DND-41 (cell line): ENCODE measurements at regions not wholly inside any gene's neighbourhood (a gene's known extent, or its start where the extent isn't known, plus 50 kb on each side); places are given as distances from the start of the nearest gene placed in this dataset.

Source experiments
- ATAC-seq: fragments of 200-7000 bp; cut with Tn5 transposase; 3 replicates; pipeline ENCODE4 v1.9.1; 2021; ENCODE audit warnings: low read depth; ENCODE audit not compliant: insufficient read depth
- DNase-seq: peaks from one replicate; pipeline ENCODE4 v3.0.0-alpha.2; 2020
- H2AFZ ChIP-seq: 2 replicates; pipeline ENCODE4 v1.6.0; 2012; ENCODE audit warnings: low read depth, low read length
- H3K27ac ChIP-seq: 2 replicates; pipeline ENCODE4 v1.5.1; 2012; ENCODE audit warnings: low read length, inconsistent platforms
- H3K27me3 ChIP-seq: fragments of 200-600 bp; sonication (generic); 2 replicates; pipeline ENCODE4 v1.6.0; 2012; ENCODE audit warnings: low read length, mild to moderate bottlenecking, inconsistent platforms; ENCODE audit not compliant: insufficient read depth, poor library complexity
- H3K36me3 ChIP-seq: 2 replicates; pipeline ENCODE4 v1.5.1; 2012; ENCODE audit warnings: low read length, inconsistent platforms; ENCODE audit not compliant: insufficient read depth
- H3K4me1 ChIP-seq: 2 replicates; pipeline ENCODE4 v1.5.1; 2012; ENCODE audit warnings: mild to moderate bottlenecking, low read length; ENCODE audit not compliant: insufficient read depth
- H3K4me2 ChIP-seq: 2 replicates; pipeline ENCODE4 v1.6.0; 2012; ENCODE audit warnings: mild to moderate bottlenecking, moderate library complexity, low read length, inconsistent platforms; ENCODE audit not compliant: insufficient read depth
- H3K4me3 ChIP-seq, 2 experiments: fragments of 200-600 bp in 1 of 2; shearing (Covaris generic) in 1 of 2; 2 replicates each; pipeline ENCODE4 v1.5.1; 2012 to 2016; ENCODE audit warnings: inconsistent platforms in 2 of 2, low read length in 2 of 2, mild to moderate bottlenecking in 2 of 2, low read depth in 1 of 2, moderate library complexity in 1 of 2
- H3K79me2 ChIP-seq: 2 replicates; pipeline ENCODE4 v1.6.0; 2012; ENCODE audit warnings: low read length, inconsistent platforms; ENCODE audit not compliant: insufficient read depth
- H3K9ac ChIP-seq: 2 replicates; pipeline ENCODE4 v1.6.0; 2012; ENCODE audit warnings: low read depth, mild to moderate bottlenecking, inconsistent platforms, low read length, moderate library complexity
- H3K9me3 ChIP-seq: 2 replicates; pipeline ENCODE4 v1.5.1; 2012; ENCODE audit warnings: low read length, moderate library complexity, mild to moderate bottlenecking, inconsistent platforms; ENCODE audit not compliant: insufficient read depth, severe bottlenecking
- H4K20me1 ChIP-seq: 2 replicates; pipeline ENCODE4 v1.6.0; 2012; ENCODE audit warnings: low read length; ENCODE audit not compliant: insufficient read depth
- CTCF ChIP-seq: IDR thresholded peaks from 2 replicates; pipeline ENCODE4 v1.5.1; 2012; ENCODE audit warnings: borderline replicate concordance, low read length, moderate library complexity, mild to moderate bottlenecking; ENCODE audit not compliant: poor library complexity, severe bottlenecking; ENCODE audit errors: extremely low read depth
- EZH2 ChIP-seq: IDR thresholded peaks from 3 replicates; pipeline ENCODE4 v1.6.1; 2012; ENCODE audit warnings: borderline replicate concordance, low read depth, mild to moderate bottlenecking, moderate library complexity, low read length, inconsistent platforms; ENCODE audit not compliant: severe bottlenecking

GRCh38 chr9:89829346-89829745 is 224.5 kb downstream of the GADD45G start:
- no peak overlapping the region for H2AFZ ChIP-seq
- no peak for ATAC-seq

GRCh38 chr9:89835666-89836065 is 230.9 kb downstream of the GADD45G start:
- Histone ChIP-seq H3K27me3 (no peaks in the 10 kb centered on the region), H3K4me2 (no peak overlapping the region), H3K4me3 (no peak overlapping the region), H4K20me1 (no peaks in the 10 kb centered on the region), H2AFZ (no peak overlapping the region), H3K36me3 (no peaks in the 10 kb centered on the region), H3K9me3 (no peaks in the 10 kb centered on the region), H3K4me1 (peaks cover 16% of the 10 kb centered on the region), H3K27ac (no peak overlapping the region; the same call in 1 of the 2 replicates), H3K79me2 (no peaks in the 10 kb centered on the region), H3K9ac (no peak overlapping the region)
- ATAC-seq (peak; percentile 67), DNase-seq (peak; percentile 49)
- TF ChIP-seq CTCF: no peak
- no peak for TF ChIP-seq EZH2

More at GRCh38 chr9:89829346-89829745, 224.5 kb downstream of the GADD45G start:
- H3K9me3 ChIP-seq: no peaks in the 10 kb centered on the region
- H3K4me2 ChIP-seq: no peak overlapping the region
- H3K9ac ChIP-seq: no peak overlapping the region
- H3K4me3 ChIP-seq: no peak overlapping the region
- DNase-seq: no peak
- no peaks in the 10 kb centered on the region for H3K36me3 ChIP-seq
- no peaks in the 10 kb centered on the region for H3K27me3 ChIP-seq
- no peaks in the 10 kb centered on the region for H4K20me1 ChIP-seq
- no peak overlapping the region for H3K27ac ChIP-seq
- TF ChIP-seq CTCF (no peak), EZH2 (no peak)
- H3K4me1 ChIP-seq: peaks cover 25% of the 10 kb centered on the region
- H3K79me2 ChIP-seq: no peaks in the 10 kb centered on the region

GRCh38 chr9:89837162-89837933 is 232.5 kb downstream of the GADD45G start:
- H3K27ac ChIP-seq: no peak overlapping the region
- no peaks in the 10 kb centered on the region for H4K20me1 ChIP-seq
- ATAC-seq: no peak
- H3K36me3 ChIP-seq: no peaks in the 10 kb centered on the region
- H3K4me1 ChIP-seq: peaks cover 16% of the 10 kb centered on the region
- no peak for DNase-seq
- TF ChIP-seq EZH2 (no peak), CTCF (no peak)
- H3K4me3 ChIP-seq: no peak overlapping the region
- H3K9me3 ChIP-seq: no peaks in the 10 kb centered on the region
- H2AFZ ChIP-seq: no peak overlapping the region
- no peaks in the 10 kb centered on the region for H3K27me3 ChIP-seq
- no peaks in the 10 kb centered on the region for H3K79me2 ChIP-seq
- H3K4me2 ChIP-seq: no peak overlapping the region
- H3K9ac ChIP-seq: no peak overlapping the region
